HG03159 (cell line): ENCODE measurements at regions not wholly inside any gene's neighbourhood (a gene's known extent, or its start where the extent isn't known, plus 50 kb on each side); places are given as distances from the start of the nearest gene placed in this dataset.

Experiments
- ATAC-seq: cut with Tn5 transposase; IDR thresholded peaks from one replicate; pipeline ENCODE4 v1.9.1; 2021; ENCODE audit warnings: mild to moderate bottlenecking, moderate library complexity; ENCODE audit not compliant: unreplicated experiment

DNA sequence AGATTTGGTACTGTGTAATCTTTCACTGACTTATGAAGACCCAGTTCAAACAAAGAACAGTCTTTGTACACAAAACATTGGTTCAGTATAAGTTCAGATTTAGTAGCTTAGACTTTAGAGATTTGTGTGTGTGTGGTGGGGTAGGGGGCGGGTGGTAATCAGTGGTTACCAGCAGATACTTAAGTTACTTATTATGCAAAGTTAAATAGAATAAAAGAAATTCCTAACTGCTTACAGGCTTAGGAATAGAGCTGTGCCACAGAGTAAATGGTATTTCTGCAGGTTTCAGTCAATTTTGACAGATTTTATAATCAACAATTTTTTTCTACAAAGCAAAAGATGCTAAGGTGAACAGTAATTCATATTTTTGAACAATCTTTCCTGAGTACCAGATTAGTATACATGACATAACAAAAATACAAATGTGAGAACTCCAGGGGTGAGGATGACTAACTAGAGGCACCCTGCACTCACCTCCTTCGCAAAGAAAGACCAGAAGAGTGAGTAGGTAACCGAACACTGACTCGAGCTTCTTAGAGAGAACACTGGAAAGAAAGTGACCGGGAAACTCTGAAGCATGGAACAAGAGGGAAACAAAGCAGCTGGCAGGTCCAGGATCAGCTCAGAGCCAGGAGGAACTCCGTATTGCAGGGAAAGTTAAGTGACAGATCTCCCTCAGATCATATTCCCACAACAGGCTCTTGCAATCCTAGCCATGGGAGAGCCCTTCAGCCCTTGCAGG is 560.6 kb downstream of the COL12A1 start:
- ATAC-seq, result no peak

DNA sequence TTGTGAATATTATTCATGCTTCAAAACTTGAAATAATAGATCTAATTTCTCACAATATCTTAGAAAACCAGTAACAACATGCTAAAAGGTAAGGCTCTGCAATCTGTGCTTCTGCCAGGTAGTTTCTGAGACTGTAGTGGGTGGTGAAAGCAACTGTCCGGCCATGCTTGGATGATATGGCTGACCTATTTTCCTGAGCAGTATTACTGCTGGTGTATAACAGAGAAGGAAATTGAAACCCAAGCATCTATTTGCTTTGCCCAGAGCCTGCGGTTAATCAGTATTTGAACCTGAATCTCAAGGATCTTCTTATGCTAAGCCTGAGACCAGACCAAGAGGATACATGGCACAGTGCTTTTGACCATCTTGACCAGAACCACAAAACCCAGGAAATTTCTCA is 563.8 kb downstream of the COL12A1 start:
- no peak for ATAC-seq

DNA sequence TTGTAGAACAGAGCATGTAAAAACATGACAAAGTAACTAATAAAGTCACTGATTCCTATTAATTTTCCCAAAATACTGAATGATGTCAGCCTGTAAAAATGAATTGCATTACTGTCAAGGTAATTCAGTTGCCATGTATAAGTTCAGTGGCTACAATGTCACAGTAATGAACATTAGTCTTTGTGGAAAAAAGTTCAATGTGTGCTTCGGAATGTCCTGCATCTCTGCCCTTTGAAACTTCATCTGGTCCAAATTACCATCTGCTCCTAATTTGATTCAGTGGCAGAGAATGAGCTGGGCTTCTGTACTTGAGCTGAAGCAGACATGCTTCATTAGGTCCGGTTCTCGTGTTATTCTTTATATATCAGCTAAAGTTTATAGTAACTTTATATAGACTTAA is 567.4 kb downstream of the COL12A1 start:
- ATAC-seq, result no peak

DNA sequence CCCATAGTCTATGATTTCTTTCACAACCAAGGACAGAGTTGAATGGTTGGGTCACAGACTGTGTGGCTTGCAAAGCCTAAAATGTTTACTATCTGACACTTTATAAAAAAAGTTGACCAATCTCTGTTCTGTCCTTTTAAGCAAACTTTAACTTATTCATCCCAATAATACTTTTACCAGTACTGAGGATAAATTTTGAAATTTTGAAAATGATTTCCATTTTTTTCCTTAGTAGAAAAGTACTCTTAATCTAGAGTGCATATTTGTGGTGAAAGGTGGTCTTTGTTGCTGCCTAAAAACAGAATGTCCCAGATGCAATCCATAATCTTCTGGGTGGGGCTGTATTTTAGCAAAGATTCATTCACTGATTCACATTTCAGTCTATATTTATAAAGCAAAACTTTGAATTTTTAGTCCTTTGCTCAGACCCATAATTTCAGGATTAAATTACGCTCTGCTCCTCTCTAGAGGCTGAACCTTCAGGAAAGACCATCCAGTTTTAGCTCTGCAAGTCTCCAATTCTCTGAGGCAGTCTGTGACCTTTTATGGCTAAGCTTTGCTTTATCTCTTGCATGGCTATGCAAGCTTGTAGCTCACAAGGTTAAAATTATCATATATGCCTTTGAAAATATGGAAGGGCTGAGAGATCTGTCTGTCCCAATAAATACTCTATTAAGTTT is 573.5 kb downstream of the COL12A1 start:
- no peak for ATAC-seq

DNA sequence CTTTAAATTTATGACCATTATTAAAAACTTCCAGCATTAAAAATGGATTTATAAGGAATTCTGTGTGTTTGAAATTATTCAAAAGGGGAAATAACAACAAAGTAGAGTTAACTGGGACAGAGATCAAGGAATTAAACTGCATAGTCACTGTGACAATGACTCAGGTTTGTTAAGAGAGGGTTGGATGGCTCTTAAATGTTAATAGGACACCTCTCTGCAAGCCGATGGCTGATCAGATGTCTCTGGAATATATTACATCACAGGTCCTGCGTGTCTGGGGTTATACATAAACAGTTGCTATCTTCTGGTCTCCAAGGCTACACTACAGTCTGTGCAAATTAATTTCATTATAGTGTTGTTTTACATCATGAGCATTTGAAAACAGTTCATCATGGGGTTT is 574.3 kb downstream of the COL12A1 start:
- no peak for ATAC-seq

DNA sequence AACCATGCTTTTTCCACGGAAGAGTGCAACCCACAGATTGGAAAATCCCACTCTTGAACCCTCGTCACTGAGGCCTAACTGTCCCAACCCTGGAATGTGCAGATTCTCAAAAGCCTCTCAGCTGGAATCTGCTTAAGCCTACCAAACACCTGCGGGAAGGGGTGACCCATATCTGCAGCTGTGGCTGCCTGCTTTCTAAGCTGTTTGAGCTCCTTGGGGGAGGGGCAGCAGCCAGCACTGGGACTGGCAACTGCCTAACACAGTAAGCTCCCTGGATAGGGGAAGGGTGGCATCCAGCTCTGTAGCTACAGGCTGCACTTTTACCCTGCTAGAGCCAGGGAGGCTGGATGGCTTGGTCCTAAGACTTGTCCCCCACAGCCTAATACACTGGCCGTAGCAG is 579.6 kb downstream of the COL12A1 start:
- ATAC-seq, result no peak

DNA sequence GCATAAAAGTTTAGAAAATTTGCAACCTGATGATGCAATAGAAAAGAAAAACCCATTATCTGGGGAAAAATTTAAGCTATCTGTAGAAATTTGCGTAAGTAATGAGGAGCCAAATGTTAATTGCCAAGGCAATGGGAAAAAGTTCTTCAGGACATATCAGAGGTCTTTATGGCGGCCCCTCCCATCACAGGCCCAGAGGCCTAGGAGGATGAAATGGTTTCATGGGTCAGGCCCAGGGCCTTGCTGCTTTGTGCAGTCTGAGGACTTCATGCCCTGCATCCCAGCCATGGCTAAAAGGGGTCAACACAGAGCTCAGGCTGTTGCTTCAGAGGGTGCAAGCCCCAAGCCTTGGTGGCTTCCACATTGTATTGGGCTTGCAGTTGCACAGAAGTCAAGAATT is 582.8 kb downstream of the COL12A1 start:
- ATAC-seq, result no peak

DNA sequence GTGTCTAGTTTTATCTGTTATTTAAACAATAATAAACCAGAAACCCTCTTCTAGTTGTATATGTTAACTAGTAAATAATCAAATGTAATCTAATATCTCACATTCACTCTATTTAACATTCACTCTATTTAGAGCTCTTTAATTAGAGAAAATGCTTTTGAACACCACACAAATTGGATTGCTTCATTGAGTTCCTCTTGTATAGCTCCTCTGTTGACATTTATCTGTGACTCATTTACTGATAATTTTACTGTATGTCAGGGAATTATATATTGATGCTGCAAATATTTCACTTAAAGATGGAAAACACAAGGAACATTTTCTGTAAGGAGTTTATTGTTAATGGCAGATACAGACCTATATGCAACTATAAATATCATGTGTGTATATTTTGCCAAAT is 594.6 kb downstream of the COL12A1 start:
- ATAC-seq, result no peak

DNA sequence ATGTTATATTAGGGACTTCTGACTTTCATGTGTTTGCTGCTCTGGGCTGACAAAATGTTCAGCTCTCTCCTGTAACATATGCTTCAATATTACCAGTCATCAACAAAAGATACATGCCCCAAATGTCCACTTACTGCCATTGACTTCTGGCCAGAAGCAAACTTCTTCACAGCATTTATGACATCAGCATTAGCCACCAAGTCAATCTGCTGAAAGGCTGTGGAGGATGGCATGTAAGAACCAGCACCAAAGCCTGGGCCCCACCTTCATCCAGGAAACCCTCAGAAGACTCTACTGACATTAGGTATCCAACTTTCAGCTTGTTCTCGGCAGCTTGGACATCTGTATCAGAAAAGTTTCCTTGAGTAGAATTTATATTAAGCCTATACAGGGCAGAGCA is 595.5 kb downstream of the COL12A1 start:
- no peak for ATAC-seq

DNA sequence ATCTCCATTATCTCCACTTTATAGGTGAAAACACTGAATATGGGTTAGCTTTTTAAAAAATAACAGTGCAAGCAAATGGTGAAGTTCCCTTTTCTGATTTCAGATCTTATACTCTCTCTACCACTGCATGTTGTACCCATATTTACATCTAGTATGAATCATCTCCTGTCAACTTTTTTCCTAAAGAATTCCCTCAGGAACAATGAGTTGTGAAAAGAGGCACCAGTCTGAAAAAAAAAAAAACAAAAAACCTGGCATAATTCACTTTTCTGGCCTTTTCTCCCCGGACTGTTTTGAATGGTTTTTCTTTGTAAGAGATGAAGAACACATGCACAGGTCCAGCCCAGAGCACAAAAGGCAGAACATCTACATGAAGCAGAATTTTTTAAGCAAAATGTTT is 596.0 kb downstream of the COL12A1 start:
- no peak for ATAC-seq

DNA sequence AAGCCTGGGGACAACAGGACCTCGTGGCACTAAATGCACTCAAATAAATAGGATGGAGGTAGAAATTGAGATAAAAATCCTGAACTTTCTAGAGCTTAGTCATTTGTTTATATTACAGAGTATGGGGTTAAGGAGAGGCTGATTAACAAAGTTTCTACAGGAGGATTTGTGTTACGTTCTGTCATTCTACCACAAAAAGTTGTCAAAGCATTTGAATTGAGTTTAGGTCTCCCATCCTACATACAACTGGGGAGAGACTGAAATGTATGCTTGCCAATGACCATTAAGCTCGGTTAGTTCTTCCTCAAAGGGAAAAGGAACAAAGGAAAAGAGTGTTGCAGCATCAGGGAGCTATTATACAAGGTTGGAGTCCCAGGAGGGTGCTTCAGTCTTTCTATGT is 597.9 kb downstream of the COL12A1 start:
- no peak for ATAC-seq

DNA sequence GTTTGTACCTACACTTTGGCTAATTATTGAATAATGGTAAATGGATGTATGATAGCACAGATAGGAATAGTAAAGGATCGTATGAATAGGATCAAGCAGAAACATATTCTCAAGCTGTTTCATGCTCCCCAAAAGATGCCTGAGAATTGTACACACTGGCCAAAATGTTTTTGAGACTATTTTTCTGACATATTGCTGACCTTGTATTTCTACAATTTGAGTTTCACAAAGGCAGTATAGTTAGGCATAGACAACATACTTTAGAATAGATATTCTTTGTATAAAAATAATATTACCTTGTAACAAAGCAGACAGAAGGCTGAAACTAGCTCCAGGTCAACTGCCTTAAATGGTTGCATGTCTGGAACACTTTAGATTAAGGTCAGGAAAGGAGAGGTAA is 598.4 kb downstream of the COL12A1 start:
- no peak for ATAC-seq

DNA sequence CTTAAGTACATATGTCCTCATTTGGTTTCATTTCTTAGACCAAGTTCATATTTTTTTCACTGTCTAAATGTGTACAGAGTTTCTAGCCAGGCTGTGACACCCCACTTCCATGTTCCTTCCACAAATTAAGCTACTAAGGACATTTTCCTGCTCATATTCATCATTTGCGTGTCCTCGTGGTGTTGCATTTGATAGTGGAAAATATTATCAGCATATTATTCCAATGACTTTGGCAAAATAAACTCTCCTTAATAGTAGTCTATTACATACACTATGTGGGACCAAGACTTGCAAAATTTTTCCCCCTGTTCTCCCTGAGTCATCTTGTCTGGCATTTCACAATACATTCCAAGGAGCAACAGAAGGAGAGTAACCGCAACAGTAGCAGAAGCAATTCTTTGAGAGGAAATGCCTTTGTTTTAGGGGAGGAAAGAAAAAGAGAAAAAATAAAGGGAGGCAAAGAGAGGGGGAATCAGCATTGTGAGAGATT is 599.2 kb downstream of the COL12A1 start:
- ATAC-seq, result no peak

DNA sequence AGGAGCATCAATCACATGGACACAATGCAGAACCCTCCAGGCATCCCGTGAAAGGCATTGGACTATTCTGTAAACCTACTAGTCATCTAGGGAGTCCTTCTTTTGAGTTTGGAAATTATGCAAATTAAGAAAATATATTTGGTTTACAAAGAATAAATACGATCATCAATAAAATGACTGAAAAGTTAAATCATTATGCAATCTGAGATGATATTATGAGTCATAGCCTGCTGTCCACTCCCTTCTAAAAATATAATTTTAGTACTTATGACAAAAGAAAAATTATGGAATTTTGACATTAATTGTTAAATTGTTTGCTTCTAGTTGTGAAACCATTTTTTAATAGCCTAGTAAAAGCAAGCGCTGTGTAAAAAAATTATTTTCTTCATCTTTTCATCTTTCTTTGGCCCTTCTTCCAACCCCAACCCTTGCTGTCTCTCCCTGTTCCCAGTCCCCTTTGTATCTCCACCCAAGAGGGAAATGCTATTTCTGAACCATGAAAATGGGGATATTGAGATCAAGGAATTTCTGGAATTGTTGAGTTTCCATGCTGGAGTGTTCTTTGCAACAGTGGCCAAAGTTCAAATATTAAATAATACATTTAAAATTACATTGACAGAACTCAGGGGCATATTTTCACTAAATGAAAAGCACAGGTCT is 599.8 kb downstream of the COL12A1 start:
- no peak for ATAC-seq

DNA sequence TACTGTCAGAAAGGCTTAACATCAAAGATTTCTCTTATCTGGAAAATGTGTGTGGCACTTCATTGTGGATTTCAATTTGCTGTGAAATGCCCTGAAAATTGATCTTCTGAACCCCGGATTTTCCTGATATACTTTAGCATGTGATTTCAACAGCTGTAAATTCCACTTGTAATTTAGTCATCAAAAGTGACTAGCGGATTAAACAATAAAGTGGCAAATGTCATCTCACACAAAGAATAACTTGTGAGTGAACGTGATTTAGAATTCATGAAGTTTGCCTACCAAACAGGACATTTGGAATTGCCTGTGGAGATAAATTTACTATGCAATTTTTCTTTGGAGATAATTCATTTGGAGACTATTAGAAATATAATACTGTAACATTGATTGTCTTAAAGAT is 601.6 kb downstream of the COL12A1 start:
- no peak for ATAC-seq

DNA sequence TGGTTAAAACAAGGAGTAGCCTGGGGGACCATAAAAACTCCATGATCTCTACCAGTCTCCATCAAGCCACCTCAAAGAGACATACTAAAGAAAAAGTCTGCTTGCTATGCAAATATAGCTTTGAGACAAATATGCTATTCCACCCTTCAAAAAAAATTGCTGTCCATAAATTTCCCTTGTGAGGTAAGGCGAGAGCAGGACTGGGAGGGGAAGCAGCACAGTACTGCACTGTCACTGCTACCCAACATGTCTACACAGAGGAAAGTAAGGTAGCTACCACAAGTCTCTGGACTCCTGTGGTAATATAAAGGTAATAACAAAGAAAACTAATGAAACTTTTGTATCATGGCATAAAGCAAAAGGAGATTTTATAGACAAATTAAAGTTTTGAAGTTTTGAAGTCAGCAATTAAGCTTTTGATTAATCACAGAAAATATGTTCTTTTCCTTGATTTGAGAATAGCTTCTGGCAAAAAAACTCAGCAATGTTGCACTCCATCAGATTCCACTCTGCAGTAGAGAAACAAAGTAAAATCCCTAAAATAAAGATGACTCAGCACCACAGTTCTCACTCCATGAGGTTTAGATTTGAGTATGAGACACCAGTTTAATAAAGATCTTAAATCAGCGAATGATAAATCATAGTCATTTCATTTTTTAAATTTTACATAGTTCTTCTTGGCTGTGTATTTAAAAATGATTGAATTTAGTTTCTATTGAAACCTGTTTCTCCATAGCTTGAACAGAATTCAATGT is 602.4 kb downstream of the COL12A1 start:
- ATAC-seq, result no peak

DNA sequence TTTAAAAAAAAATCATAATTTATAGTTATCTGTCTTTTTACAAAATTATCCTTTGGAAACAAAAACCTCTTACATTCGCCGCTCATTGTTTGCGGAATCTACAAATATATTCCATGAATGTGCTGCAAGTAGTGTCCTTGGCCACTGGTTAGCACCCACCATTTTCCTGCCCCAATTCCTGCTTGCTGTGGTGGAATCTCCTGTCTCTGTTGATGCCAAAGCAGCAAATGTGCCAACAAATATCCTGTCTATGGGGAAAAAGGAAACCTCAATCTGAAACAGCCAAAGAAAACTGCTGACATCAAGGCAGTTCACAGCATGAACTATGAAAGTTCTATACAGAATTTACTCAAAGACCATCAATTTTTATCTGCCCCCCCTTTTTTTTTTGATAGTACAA is 603.6 kb downstream of the COL12A1 start:
- ATAC-seq, result no peak

DNA sequence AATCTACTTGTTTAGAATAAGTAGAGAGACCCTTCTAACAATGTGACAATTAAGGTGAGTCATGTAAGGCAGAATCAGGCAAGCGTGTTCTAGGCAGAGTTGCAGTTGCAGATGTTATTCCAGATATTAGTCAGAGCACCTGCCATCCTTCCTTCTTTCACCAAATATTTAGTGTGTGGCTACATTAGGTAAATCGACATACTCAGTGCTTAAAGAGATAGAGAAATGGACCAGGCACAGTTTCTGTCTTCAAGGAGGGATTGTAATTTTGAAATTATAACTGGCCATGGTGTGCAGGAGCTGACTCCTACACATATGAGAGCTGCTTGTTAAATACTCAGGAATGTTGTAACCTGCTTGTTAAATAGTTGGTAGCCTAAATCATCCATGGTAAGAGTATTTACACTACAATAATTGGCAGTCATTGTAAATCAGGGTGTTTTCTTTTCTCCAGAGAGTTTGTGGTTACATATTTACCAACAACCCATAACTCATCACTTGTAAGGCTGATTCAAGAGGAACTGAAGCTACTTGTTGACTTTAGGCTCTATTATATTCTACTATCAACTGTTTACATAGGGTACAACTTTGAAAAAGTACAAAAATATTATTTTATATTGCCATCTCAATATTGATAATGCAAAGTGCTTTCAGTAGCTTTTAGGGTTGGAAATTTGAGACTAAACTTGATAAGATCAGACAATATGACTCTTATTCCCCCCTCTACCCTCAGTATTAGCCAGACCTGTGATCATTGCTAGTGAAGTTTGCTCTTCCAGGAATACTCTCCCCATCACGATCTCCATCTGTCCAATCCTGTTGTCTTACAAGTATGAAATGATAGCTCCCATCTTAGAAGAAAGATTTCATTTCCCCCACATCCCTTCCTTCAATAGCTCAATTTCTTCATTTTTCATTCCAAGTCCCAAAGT is 607.1 kb downstream of the COL12A1 start:
- ATAC-seq, result peak; percentile 96

DNA sequence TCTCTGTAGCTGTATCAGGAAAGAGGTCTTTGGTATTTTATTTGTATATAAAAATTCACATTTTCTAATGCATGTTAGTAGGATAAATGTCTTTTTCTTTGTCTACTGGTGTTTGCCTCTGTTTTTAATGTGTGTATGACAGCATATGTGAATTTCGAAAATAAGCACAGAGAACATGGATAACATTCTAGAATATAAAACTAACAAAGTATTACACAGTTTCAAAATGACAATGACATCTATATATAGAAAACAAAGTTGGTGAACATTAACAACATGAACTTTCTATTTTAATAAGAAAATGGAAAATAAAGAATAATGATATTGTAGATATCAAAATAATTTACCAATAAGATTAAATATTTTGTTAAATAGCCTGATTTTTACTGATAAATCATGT is 608.0 kb downstream of the COL12A1 start:
- ATAC-seq, result peak; percentile 48

DNA sequence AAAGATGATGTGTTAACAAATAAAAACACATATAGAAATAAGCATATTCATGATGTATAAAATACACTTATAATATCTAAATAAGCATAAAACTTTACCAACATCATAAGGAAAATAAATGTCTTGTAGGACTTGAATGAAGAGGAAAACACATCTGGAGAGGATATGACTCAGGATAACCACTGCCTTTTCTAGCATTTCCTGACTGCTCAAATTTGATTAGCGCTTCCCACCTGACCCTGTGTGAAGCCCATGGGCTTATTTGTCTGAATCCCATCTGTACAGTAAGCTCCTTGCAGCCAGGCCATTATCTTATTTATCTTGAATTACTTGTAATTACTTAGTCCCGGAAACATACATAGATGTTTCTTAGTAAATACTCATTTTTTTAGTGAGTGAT is 608.6 kb downstream of the COL12A1 start:
- ATAC-seq, result no peak
